Fibroblast of pulmonary artery (primary cell): ENCODE measurements at regions not wholly inside any gene's neighbourhood (a gene's known extent, or its start where the extent isn't known, plus 50 kb on each side); places are given as distances from the start of the nearest gene placed in this dataset.

Experiments
- DNase-seq: peaks from one replicate; pipeline ENCODE4 v3.0.0-alpha.2; 2010; ENCODE audit warnings: low read depth
- H3K4me3 ChIP-seq: replicated peaks from 2 replicates; pipeline ENCODE4 v1.5.1; 2011; ENCODE audit warnings: low read depth, mild to moderate bottlenecking, control low read depth, low read length, moderate library complexity
- CTCF ChIP-seq: IDR thresholded peaks from 2 replicates; pipeline ENCODE4 v1.5.1; 2011; ENCODE audit warnings: mild to moderate bottlenecking, control low read depth, low read length, inconsistent platforms; ENCODE audit errors: missing control alignments

- no peak for DNase-seq
- no peak overlapping the region for H3K4me3 ChIP-seq
- TF ChIP-seq CTCF = no peak
These were observed 414.1 kb downstream of the FAM170A start for GRCh38 chr5:120043431-120043830.

- no peak overlapping the region for H3K4me3 ChIP-seq
- TF ChIP-seq CTCF = no peak
- no peak for DNase-seq
These were observed 410.9 kb upstream of the PRR16 start for GRCh38 chr5:120052916-120053828.

DNA sequence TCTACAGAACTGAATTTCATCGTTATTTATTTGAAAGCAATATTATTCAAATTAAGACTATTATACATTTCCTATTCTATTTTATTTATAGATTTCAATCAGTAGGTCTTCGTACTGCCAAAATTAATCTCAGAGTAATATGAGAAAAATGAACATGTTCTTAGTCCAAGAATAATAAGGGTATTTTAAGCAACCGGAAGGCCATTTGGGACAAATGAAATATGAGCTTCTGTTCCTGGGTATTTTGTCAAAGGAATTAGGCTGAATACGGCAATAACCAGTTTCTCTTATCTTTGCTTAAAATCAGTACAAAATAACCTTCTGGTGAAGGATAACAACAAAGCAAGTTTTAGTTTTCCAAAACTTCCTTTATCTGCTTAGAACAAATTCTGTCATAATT, 410.3 kb upstream of the PRR16 start:
- H3K4me3 ChIP-seq = no peak overlapping the region
- DNase-seq = peak; percentile 18
- no peak for TF ChIP-seq CTCF

GRCh38 chr5:120055858-120056257, 408.2 kb upstream of the PRR16 start:
- H3K4me3 ChIP-seq = no peak overlapping the region
- TF ChIP-seq CTCF = peak; percentile 57
- peak; percentile 79 for DNase-seq

DNA sequence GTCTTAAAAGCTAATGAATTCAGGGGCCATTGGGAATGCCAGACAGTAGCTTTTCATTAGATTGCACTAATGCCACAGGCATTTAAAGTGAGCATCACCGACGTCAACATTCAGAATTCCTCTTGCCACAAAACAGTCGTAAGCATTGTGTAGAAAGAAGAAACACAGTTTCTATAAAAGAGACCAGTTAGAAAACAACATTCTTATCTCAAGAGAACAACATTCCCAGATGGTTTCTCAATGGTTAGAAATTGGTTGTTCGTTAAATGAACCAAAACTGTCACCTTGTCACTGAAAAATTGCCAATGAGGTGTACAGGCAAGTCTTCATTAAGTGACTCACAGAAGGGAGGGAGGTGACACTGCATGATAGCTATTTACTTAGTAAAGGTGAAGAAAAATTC, 401.6 kb upstream of the PRR16 start:
- no peak for TF ChIP-seq CTCF
- DNase-seq = peak; percentile 31
- no peak overlapping the region for H3K4me3 ChIP-seq

DNA sequence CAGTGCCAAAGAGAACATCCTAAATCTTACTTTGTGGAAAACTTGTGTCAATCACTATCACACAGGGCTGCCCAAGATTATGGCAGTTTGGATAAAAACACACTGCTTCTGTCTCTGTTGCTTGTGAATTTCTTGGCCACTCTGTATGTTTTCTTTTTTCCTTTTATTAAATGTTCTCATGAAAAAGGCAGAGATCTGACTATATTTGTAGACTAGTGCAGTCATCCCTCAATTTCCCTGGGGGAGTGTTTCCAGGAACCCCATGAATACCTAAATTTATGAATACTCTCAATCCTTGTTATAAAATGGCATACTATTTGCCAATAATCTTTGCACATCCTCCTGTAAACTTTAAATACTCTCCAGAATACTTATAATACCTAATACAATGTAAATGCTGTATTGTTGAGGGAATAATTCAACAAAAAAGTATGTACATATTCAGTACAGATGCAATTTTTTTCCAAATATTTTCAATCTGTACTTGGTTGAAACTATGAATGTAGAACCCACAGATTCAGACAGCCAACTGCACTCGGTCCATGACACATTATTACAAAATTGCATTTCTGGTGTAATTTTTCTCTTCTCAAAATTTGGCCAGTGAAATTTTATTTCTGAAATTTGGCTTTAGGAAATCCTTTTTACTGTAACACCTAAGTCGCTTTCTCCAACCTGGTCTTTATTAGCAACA, 391.9 kb upstream of the PRR16 start:
- TF ChIP-seq CTCF = no peak
- no peak overlapping the region for H3K4me3 ChIP-seq
- DNase-seq = no peak

DNA sequence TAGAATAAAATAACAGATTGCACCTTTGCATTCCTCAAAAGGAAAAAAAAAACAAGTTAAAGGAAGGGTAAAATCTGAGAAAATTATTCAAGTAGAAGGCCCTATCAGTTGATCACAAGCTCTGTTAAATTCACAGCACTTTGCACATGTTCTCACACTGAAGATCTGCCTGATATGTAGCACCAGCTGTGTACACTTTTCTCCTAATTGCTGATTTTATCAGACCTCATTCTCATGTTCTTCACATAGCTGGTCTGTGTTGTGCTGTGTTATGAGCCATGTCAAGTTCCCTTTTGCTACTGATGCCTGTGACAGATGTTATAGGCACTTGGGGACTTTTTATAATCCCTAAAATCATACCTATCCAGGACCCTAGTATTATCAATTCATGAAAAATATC, 390.4 kb upstream of the PRR16 start:
- no peak overlapping the region for H3K4me3 ChIP-seq

More for the DNA sequence above, 390.4 kb upstream of the PRR16 start:
- DNase-seq = no peak
- TF ChIP-seq CTCF = no peak
